ENCODE measurements at regions not wholly inside any gene's neighbourhood (a gene's known extent, or its start where the extent isn't known, plus 50 kb on each side); places are given as distances from the start of the nearest gene placed in this dataset.
"Not testable (repeated sequence)": the region's sequence is repeated elsewhere in the genome, so short reads cannot be mapped to it uniquely, and the experiment has no call there.

GRCh38 chr3:56942523-56942922 is 117.9 kb upstream of the SPATA12 start:
- CTCF ChIA-PET, result interaction anchor here (0.6 to 2.2 kb wide), 2 partner anchors 39 to 143 kb away, joined by 3 to 5 read pairs; no protein-coding TSS in a partner anchor
- H3K27ac Mint-ChIP-seq, result no peak overlapping the region
- POLR2A ChIA-PET, result interaction anchor here (0.7 to 1.4 kb wide), 2 partner anchors 26 to 152 kb away, joined by 3 to 5 read pairs; no protein-coding TSS in a partner anchor
- no peak for DNase-seq
- H3K4me3 Mint-ChIP-seq, result no peak overlapping the region
- peaks cover 16% of the 10 kb centered on the region for H3K27me3 Mint-ChIP-seq
- H3K9me3 Mint-ChIP-seq, result peaks cover 12% of the 10 kb centered on the region
- peaks cover 18% of the 10 kb centered on the region for H3K36me3 Mint-ChIP-seq (ENCODE audit: low read depth)
- H3K4me1 Mint-ChIP-seq, result peaks cover 28% of the 10 kb centered on the region

- Mint-ChIP-seq H3K27ac (no peak overlapping the region), H3K4me3 (no peak overlapping the region), H3K9me3 (peaks cover 6% of the 10 kb centered on the region), H3K4me1 (peaks cover 30% of the 10 kb centered on the region), H3K27me3 (peaks cover 7% of the 10 kb centered on the region), H3K36me3 (ENCODE audit: low read depth) (peaks cover 9% of the 10 kb centered on the region)
- POLR2A ChIA-PET, result interaction anchor here (0.8 kb wide), 1 partner anchor 24 kb away, joined by 3 read pairs; no protein-coding TSS in a partner anchor
- CTCF ChIA-PET, result interaction anchor here (2.2 kb wide), 1 partner anchor 141 kb away, joined by 5 read pairs; no protein-coding TSS in a partner anchor
- DNase-seq, result no peak
These were observed 119.5 kb upstream of the SPATA12 start for GRCh38 chr3:56940976-56941375.

- H3K4me3 Mint-ChIP-seq, result no peak overlapping the region
- peaks cover 9% of the 10 kb centered on the region for H3K9me3 Mint-ChIP-seq
- POLR2A ChIA-PET, result interaction anchor here (0.8 kb wide), 1 partner anchor 23 kb away, joined by 3 read pairs; no protein-coding TSS in a partner anchor
- no peak for DNase-seq
- H3K36me3 Mint-ChIP-seq (ENCODE audit: low read depth), result peaks cover 9% of the 10 kb centered on the region
- H3K27ac Mint-ChIP-seq, result no peak overlapping the region
- peaks cover 29% of the 10 kb centered on the region for H3K4me1 Mint-ChIP-seq
- peaks cover 7% of the 10 kb centered on the region for H3K27me3 Mint-ChIP-seq
- CTCF ChIA-PET, result interaction anchor here (2.2 kb wide), 1 partner anchor 140 kb away, joined by 5 read pairs; no protein-coding TSS in a partner anchor
These were observed 120.1 kb upstream of the SPATA12 start for GRCh38 chr3:56940321-56940720.

- CTCF ChIA-PET, result no interaction called here
- Mint-ChIP-seq H3K4me3 (no peak overlapping the region), H3K27me3 (peaks cover 7% of the 10 kb centered on the region), H3K36me3 (ENCODE audit: low read depth) (peaks cover 4% of the 10 kb centered on the region), H3K9me3 (peaks cover 6% of the 10 kb centered on the region), H3K4me1 (peaks cover 25% of the 10 kb centered on the region), H3K27ac (no peak overlapping the region)
- DNase-seq, result no peak
- POLR2A ChIA-PET, result no interaction called here
These were observed 120.6 kb upstream of the SPATA12 start for GRCh38 chr3:56939834-56940233.

- ChIA-PET POLR2A (no interaction called here), CTCF (no interaction called here)
- peaks cover 4% of the 10 kb centered on the region for H3K27me3 Mint-ChIP-seq
- H3K27ac Mint-ChIP-seq, result no peak overlapping the region
- H3K9me3 Mint-ChIP-seq, result peaks cover 8% of the 10 kb centered on the region
- H3K4me1 Mint-ChIP-seq, result peaks cover 21% of the 10 kb centered on the region
- DNase-seq, result no peak
- H3K4me3 Mint-ChIP-seq, result no peak overlapping the region
- peaks cover 5% of the 10 kb centered on the region for H3K36me3 Mint-ChIP-seq (ENCODE audit: low read depth)
These were observed 121.9 kb upstream of the SPATA12 start for GRCh38 chr3:56938530-56938929.

- peaks cover 4% of the 10 kb centered on the region for H3K27me3 Mint-ChIP-seq
- no peak overlapping the region for H3K4me3 Mint-ChIP-seq
- DNase-seq, result no peak
- ChIA-PET CTCF (no interaction called here), POLR2A (no interaction called here)
- H3K27ac Mint-ChIP-seq, result no peak overlapping the region
- peaks cover 13% of the 10 kb centered on the region for H3K9me3 Mint-ChIP-seq
- H3K4me1 Mint-ChIP-seq, result peaks cover 12% of the 10 kb centered on the region
- peaks cover 10% of the 10 kb centered on the region for H3K36me3 Mint-ChIP-seq (ENCODE audit: low read depth)
These were observed 122.9 kb upstream of the SPATA12 start for GRCh38 chr3:56937580-56937979.

- H3K4me3 Mint-ChIP-seq, result no peak overlapping the region
- peaks cover 4% of the 10 kb centered on the region for H3K27me3 Mint-ChIP-seq
- no peak overlapping the region for H3K27ac Mint-ChIP-seq
- H3K4me1 Mint-ChIP-seq, result peaks cover 19% of the 10 kb centered on the region
- H3K9me3 Mint-ChIP-seq, result peaks cover 14% of the 10 kb centered on the region
- DNase-seq, result no peak
- POLR2A ChIA-PET, result no interaction called here
- H3K36me3 Mint-ChIP-seq (ENCODE audit: low read depth), result peaks cover 17% of the 10 kb centered on the region
- CTCF ChIA-PET, result no interaction called here
These were observed 124.7 kb upstream of the SPATA12 start for GRCh38 chr3:56935811-56936210.

- peaks cover 29% of the 10 kb centered on the region for H3K4me1 Mint-ChIP-seq
- POLR2A ChIA-PET, result interaction anchor here (0.6 kb wide), 1 partner anchor 18 kb away, joined by 3 read pairs; no protein-coding TSS in a partner anchor
- DNase-seq, H3K4me3 Mint-ChIP-seq, H3K27ac Mint-ChIP-seq, CTCF ChIA-PET, H3K27me3 Mint-ChIP-seq: not testable (repeated sequence)
- H3K9me3 Mint-ChIP-seq, result peaks cover 14% of the 10 kb centered on the region
- H3K36me3 Mint-ChIP-seq (ENCODE audit: low read depth), result peaks cover 17% of the 10 kb centered on the region
These were observed 126.0 kb upstream of the SPATA12 start for GRCh38 chr3:56934481-56934880.

GRCh38 chr3:56933803-56934202 is 126.7 kb upstream of the SPATA12 start:
- ChIA-PET CTCF (no interaction called here), POLR2A (interaction anchor here (0.6 kb wide), 1 partner anchor 18 kb away, joined by 3 read pairs; no protein-coding TSS in a partner anchor)
- peaks cover 2% of the 10 kb centered on the region for H3K27me3 Mint-ChIP-seq
- H3K9me3 Mint-ChIP-seq, result peaks cover 14% of the 10 kb centered on the region
- no peak overlapping the region for H3K27ac Mint-ChIP-seq
- no peak overlapping the region for H3K4me3 Mint-ChIP-seq
- peaks cover 34% of the 10 kb centered on the region for H3K4me1 Mint-ChIP-seq
- DNase-seq, result no peak
- H3K36me3 Mint-ChIP-seq (ENCODE audit: low read depth), result peaks cover 17% of the 10 kb centered on the region

- POLR2A ChIA-PET, result no interaction called here
These were observed 127.6 kb upstream of the SPATA12 start for GRCh38 chr3:56932866-56933265.

GRCh38 chr3:56931836-56932235 is 128.6 kb upstream of the SPATA12 start:
- Mint-ChIP-seq H3K27me3 (no peaks in the 10 kb centered on the region), H3K4me1 (peaks cover 42% of the 10 kb centered on the region), H3K36me3 (ENCODE audit: low read depth) (peaks cover 17% of the 10 kb centered on the region), H3K9me3 (peaks cover 14% of the 10 kb centered on the region), H3K27ac (no peak overlapping the region), H3K4me3 (no peak overlapping the region)
- ChIA-PET POLR2A (no interaction called here), CTCF (interaction anchor here (1.8 kb wide), 1 partner anchor 17 kb away, joined by 4 read pairs; no protein-coding TSS in a partner anchor)
- DNase-seq, result no peak

More at GRCh38 chr3:56932866-56933265, 127.6 kb upstream of the SPATA12 start:
- Mint-ChIP-seq H3K27me3 (no peaks in the 10 kb centered on the region), H3K9me3 (peaks cover 14% of the 10 kb centered on the region), H3K27ac (no peak overlapping the region), H3K4me1 (peaks cover 42% of the 10 kb centered on the region), H3K36me3 (ENCODE audit: low read depth) (peaks cover 17% of the 10 kb centered on the region), H3K4me3 (no peak overlapping the region)
- CTCF ChIA-PET, result interaction anchor here (1.8 kb wide), 1 partner anchor 18 kb away, joined by 4 read pairs; no protein-coding TSS in a partner anchor
- no peak for DNase-seq

- ChIA-PET CTCF (no interaction called here), POLR2A (no interaction called here)
- no peak for DNase-seq
- Mint-ChIP-seq H3K36me3 (ENCODE audit: low read depth) (peaks cover 17% of the 10 kb centered on the region), H3K4me1 (peaks cover 44% of the 10 kb centered on the region), H3K4me3 (no peak overlapping the region), H3K27ac (peak overlapping the region; percentile 4), H3K27me3 (no peaks in the 10 kb centered on the region), H3K9me3 (peaks cover 14% of the 10 kb centered on the region)
These were observed 129.0 kb upstream of the ARHGEF3 start for GRCh38 chr3:56930706-56931105.

GRCh38 chr3:56929809-56930615 is 128.3 kb upstream of the ARHGEF3 start:
- Mint-ChIP-seq H3K36me3 (ENCODE audit: low read depth) (peaks cover 17% of the 10 kb centered on the region), H3K27ac (no peak overlapping the region), H3K9me3 (peaks cover 12% of the 10 kb centered on the region), H3K4me1 (peaks cover 44% of the 10 kb centered on the region), H3K4me3 (no peak overlapping the region), H3K27me3 (no peaks in the 10 kb centered on the region)
- ChIA-PET CTCF (no interaction called here), POLR2A (interaction anchor here (5.7 kb wide), 1 partner anchor 14 kb away, joined by 43 read pairs; no protein-coding TSS in a partner anchor)
- no peak for DNase-seq
